ENCODE measurements at regions not wholly inside any gene's neighbourhood (a gene's known extent, or its start where the extent isn't known, plus 50 kb on each side); places are given as distances from the start of the nearest gene placed in this dataset.
A peak's percentile ranks its signal among the peaks of the same experiment; 100 is the strongest.

GRCh38 chr4:152032722-152033131 lies 271.9 kb upstream of the GATB start:
- DNase-seq (ENCODE audit: low read depth in 1 of 2, low spot score in 1 of 2): no peak

- no peak for DNase-seq (ENCODE audit: low read depth in 1 of 2, low spot score in 1 of 2)
Observed at GRCh38 chr4:152029631-152030030, 268.8 kb upstream of the GATB start.

GRCh38 chr4:152028131-152028530 lies 267.3 kb upstream of the GATB start:
- no peak for DNase-seq (ENCODE audit: low read depth in 1 of 2, low spot score in 1 of 2)

GRCh38 chr4:152024881-152025280 lies 264.1 kb upstream of the GATB start:
- no peak for DNase-seq (ENCODE audit: low read depth in 1 of 2, low spot score in 1 of 2)

GRCh38 chr4:152023674-152024073 lies 262.9 kb upstream of the GATB start:
- DNase-seq (ENCODE audit: low read depth in 1 of 2, low spot score in 1 of 2): no peak

GRCh38 chr4:152022543-152022942 lies 261.7 kb upstream of the GATB start:
- DNase-seq (ENCODE audit: low read depth in 1 of 2, low spot score in 1 of 2): no peak

GRCh38 chr4:152021788-152022438 lies 261.1 kb upstream of the GATB start:
- DNase-seq (ENCODE audit: low read depth in 1 of 2, low spot score in 1 of 2): no peak

- no peak for DNase-seq (ENCODE audit: low read depth in 1 of 2, low spot score in 1 of 2)
Observed at GRCh38 chr4:152020073-152020472, 259.3 kb upstream of the GATB start.

GRCh38 chr4:152016303-152016620 lies 255.5 kb upstream of the GATB start:
- DNase-seq (ENCODE audit: low read depth in 1 of 2, low spot score in 1 of 2): no peak

GRCh38 chr4:152015597-152016302 lies 254.9 kb upstream of the GATB start:
- DNase-seq (ENCODE audit: low read depth in 1 of 2, low spot score in 1 of 2): no peak

- peak in 1 of 2 donors; percentile 10 for DNase-seq (ENCODE audit: low read depth in 1 of 2, low spot score in 1 of 2)
Observed at GRCh38 chr4:152014280-152014679, 253.5 kb upstream of the GATB start.

GRCh38 chr4:152011469-152011868 lies 250.7 kb upstream of the GATB start:
- DNase-seq (ENCODE audit: low read depth in 1 of 2, low spot score in 1 of 2): no peak

GRCh38 chr4:152010710-152011079 lies 249.9 kb upstream of the GATB start:
- DNase-seq (ENCODE audit: low read depth in 1 of 2, low spot score in 1 of 2): no peak

GRCh38 chr4:152009983-152010709 lies 249.3 kb upstream of the GATB start:
- no peak for DNase-seq (ENCODE audit: low read depth in 1 of 2, low spot score in 1 of 2)

- DNase-seq (ENCODE audit: low read depth in 1 of 2, low spot score in 1 of 2): no peak
Observed at GRCh38 chr4:152009031-152009670, 248.3 kb upstream of the GATB start.

- DNase-seq (ENCODE audit: low read depth in 1 of 2, low spot score in 1 of 2): no peak
Observed at GRCh38 chr4:152007111-152007510, 246.3 kb upstream of the GATB start.

- no peak for DNase-seq (ENCODE audit: low read depth in 1 of 2, low spot score in 1 of 2)
Observed at GRCh38 chr4:152004801-152005200, 244.0 kb upstream of the GATB start.

GRCh38 chr4:152000518-152000917 lies 239.7 kb upstream of the GATB start:
- no peak for DNase-seq (ENCODE audit: low read depth in 1 of 2, low spot score in 1 of 2)

- no peak for DNase-seq (ENCODE audit: low read depth in 1 of 2, low spot score in 1 of 2)
Observed at GRCh38 chr4:151998723-151999122, 237.9 kb upstream of the GATB start.

GRCh38 chr4:151997461-151997860 lies 236.7 kb upstream of the GATB start:
- no peak for DNase-seq (ENCODE audit: low read depth in 1 of 2, low spot score in 1 of 2)

- DNase-seq (ENCODE audit: low read depth in 1 of 2, low spot score in 1 of 2): no peak
Observed at GRCh38 chr4:151994429-151994828, 233.6 kb upstream of the GATB start.

- DNase-seq (ENCODE audit: low read depth in 1 of 2, low spot score in 1 of 2): no peak
Observed at GRCh38 chr4:151993521-151993920, 232.7 kb upstream of the GATB start.
